ENCODE measurements at regions not wholly inside any gene's neighbourhood (a gene's known extent, or its start where the extent isn't known, plus 50 kb on each side); places are given as distances from the start of the nearest gene placed in this dataset.

DNA sequence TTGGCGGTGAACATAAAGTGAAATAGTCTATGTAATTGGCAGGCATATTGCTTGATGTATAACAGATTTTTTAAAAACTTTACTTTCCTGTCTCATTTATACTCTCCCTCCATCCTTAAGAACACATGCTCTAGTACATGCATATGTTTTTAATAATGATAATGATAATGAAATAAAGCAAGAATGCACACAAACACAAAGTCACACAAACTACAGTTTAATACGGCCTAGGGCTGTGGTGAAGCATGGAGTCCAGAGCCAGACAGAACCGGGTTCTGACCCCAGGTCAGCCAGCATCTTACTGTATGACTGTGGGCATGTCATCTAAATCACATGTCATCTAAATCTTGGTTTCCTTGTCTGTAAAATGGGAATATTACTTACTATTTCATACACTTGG lies 324.9 kb upstream of the NFIA start:
- ChIA-PET CTCF (ENCODE audit: unreplicated experiment) (no interaction called here), POLR2A (no interaction called here)
- no peak for DNase-seq (ENCODE audit: low spot score)
- Histone ChIP-seq H3K4me1 (ENCODE audit: insufficient read depth, low read length, poor library complexity, severe bottlenecking) (no peaks in the 10 kb centered on the region), H3K9me2 (ENCODE audit: insufficient read depth, low read length) (no peaks in the 10 kb centered on the region), H2AFZ (ENCODE audit: low read length) (no peak overlapping the region), H3K79me2 (ENCODE audit: insufficient read depth, low read depth, low read length) (no peaks in the 10 kb centered on the region), H4K20me1 (ENCODE audit: insufficient read depth, low read length) (no peaks in the 10 kb centered on the region), H3K27ac (ENCODE audit: low read depth, low read length, poor library complexity, severe bottlenecking) (no peak overlapping the region), H3K4me3 (ENCODE audit: low read depth, low read length, poor library complexity, severe bottlenecking) (no peak overlapping the region), H3K36me3 (ENCODE audit: insufficient read depth, low read length) (no peaks in the 10 kb centered on the region), H3K9me3 (ENCODE audit: low read length) (no peaks in the 10 kb centered on the region), H3K4me2 (ENCODE audit: low read length) (no peak overlapping the region)
- TF ChIP-seq EZH2phosphoT487 (IDR thresholded peaks at IDR 0.05; ENCODE audit: borderline replicate concordance, low read depth, low read length), result no peak
- TF ChIP-seq, protein P1, sequence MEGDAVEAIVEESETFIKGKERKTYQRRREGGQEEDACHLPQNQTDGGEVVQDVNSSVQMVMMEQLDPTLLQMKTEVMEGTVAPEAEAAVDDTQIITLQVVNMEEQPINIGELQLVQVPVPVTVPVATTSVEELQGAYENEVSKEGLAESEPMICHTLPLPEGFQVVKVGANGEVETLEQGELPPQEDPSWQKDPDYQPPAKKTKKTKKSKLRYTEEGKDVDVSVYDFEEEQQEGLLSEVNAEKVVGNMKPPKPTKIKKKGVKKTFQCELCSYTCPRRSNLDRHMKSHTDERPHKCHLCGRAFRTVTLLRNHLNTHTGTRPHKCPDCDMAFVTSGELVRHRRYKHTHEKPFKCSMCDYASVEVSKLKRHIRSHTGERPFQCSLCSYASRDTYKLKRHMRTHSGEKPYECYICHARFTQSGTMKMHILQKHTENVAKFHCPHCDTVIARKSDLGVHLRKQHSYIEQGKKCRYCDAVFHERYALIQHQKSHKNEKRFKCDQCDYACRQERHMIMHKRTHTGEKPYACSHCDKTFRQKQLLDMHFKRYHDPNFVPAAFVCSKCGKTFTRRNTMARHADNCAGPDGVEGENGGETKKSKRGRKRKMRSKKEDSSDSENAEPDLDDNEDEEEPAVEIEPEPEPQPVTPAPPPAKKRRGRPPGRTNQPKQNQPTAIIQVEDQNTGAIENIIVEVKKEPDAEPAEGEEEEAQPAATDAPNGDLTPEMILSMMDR (conservative IDR thresholded peaks at IDR 0.05; ENCODE audit: low read length), result no peak
- no TSS peak for BruUV-seq (replicated peaks)
- intact Hi-C loops (cut with micrococcal nuclease; ENCODE audit: unreplicated experiment), result no loop called here

DNA sequence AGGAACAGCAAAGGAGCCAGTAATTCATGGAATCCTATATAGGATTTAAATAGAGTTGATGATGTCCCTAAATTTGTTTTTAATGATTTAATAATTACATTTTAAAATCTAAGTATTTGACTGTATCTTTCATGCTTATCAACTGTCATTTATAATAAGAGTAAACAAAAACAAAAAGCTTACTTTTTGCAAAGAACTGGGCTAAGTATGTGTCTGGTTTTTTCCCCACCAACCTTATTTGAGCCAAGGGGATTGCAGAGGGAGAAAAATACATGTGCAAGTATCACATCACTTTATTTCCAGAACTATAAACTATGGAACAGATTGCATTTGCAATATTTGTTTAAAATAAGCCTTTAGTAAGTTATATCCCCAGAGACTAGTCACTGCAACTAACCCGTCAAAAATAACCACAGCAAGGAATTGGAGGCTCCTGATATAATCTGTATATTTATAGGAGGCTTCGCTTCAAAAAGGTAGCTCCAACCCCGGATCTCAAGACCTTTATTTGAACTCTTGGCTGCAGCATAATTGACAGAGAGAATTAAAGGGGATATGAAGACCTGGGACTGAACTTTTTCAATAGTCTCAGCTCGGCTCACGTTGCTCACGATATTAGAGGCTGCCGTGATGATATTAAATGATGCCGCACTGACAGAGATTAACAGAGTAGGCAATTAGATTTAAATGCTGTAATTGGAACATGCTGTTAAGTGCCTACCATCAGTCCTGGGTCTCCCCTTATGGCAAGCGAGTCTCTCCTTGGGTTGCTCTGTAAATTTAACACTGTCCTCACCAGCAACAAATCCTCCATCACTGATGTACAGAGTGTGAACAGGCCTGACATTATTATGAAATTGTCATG lies 329.1 kb upstream of the NFIA start:
- CTCF ChIA-PET (ENCODE audit: unreplicated experiment), result no interaction called here
- no peak overlapping the region for H3K27ac ChIP-seq (ENCODE audit: low read depth, low read length, poor library complexity, severe bottlenecking)
- H3K9me3 ChIP-seq (ENCODE audit: low read length), result no peaks in the 10 kb centered on the region
- no TSS peak for BruUV-seq (replicated peaks)
- no peaks in the 10 kb centered on the region for H4K20me1 ChIP-seq (ENCODE audit: insufficient read depth, low read length)
- TF ChIP-seq EZH2phosphoT487 (IDR thresholded peaks at IDR 0.05; ENCODE audit: borderline replicate concordance, low read depth, low read length), result no peak
- TF ChIP-seq, protein P1 (conservative IDR thresholded peaks at IDR 0.05; ENCODE audit: low read length), result no peak
- H3K4me2 ChIP-seq (ENCODE audit: low read length), result no peak overlapping the region
- POLR2A ChIA-PET, result no interaction called here
- no peaks in the 10 kb centered on the region for H3K36me3 ChIP-seq (ENCODE audit: insufficient read depth, low read length)
- no peaks in the 10 kb centered on the region for H3K4me1 ChIP-seq (ENCODE audit: insufficient read depth, low read length, poor library complexity, severe bottlenecking)
- no peaks in the 10 kb centered on the region for H3K79me2 ChIP-seq (ENCODE audit: insufficient read depth, low read depth, low read length)
- no peak overlapping the region for H2AFZ ChIP-seq (ENCODE audit: low read length)
- H3K4me3 ChIP-seq (ENCODE audit: low read depth, low read length, poor library complexity, severe bottlenecking), result no peak overlapping the region
- DNase-seq (ENCODE audit: low spot score), result no peak
- intact Hi-C loops (cut with micrococcal nuclease; ENCODE audit: unreplicated experiment), result no loop called here
- H3K9me2 ChIP-seq (ENCODE audit: insufficient read depth, low read length), result no peaks in the 10 kb centered on the region

DNA sequence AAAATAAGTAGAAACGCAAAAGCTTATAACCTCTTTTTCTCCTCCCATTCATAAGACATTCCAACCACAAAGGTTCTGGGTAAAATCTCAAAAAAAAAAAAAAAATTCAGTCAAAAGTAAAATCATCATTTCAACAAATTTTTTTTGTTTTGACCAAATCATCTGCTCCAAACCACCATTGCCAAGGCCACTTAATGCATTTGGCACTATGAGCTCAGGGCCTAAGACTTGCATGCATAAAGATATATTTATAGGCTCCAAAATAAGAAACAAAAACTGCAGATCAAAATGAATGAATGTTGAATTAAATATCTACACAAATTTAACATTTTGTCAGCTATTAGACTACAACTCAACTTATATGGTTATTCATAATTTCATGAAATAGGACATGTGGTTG lies 331.1 kb upstream of the NFIA start:
- H3K4me1 ChIP-seq (ENCODE audit: insufficient read depth, low read length, poor library complexity, severe bottlenecking), result no peaks in the 10 kb centered on the region
- H3K4me3 ChIP-seq (ENCODE audit: low read depth, low read length, poor library complexity, severe bottlenecking), result no peak overlapping the region
- no peak for DNase-seq (ENCODE audit: low spot score)
- H2AFZ ChIP-seq (ENCODE audit: low read length), result no peak overlapping the region
- BruUV-seq (replicated peaks), result no TSS peak
- no peak for TF ChIP-seq EZH2phosphoT487 (IDR thresholded peaks at IDR 0.05; ENCODE audit: borderline replicate concordance, low read depth, low read length)
- TF ChIP-seq, protein P1 (conservative IDR thresholded peaks at IDR 0.05; ENCODE audit: low read length), result no peak
- H3K79me2 ChIP-seq (ENCODE audit: insufficient read depth, low read depth, low read length), result no peaks in the 10 kb centered on the region
- H4K20me1 ChIP-seq (ENCODE audit: insufficient read depth, low read length), result no peaks in the 10 kb centered on the region
- H3K36me3 ChIP-seq (ENCODE audit: insufficient read depth, low read length), result no peaks in the 10 kb centered on the region
- no peak overlapping the region for H3K4me2 ChIP-seq (ENCODE audit: low read length)
- intact Hi-C loops (cut with micrococcal nuclease; ENCODE audit: unreplicated experiment), result no loop called here
- no peak overlapping the region for H3K27ac ChIP-seq (ENCODE audit: low read depth, low read length, poor library complexity, severe bottlenecking)
- no peaks in the 10 kb centered on the region for H3K9me3 ChIP-seq (ENCODE audit: low read length)
- H3K9me2 ChIP-seq (ENCODE audit: insufficient read depth, low read length), result no peaks in the 10 kb centered on the region
- ChIA-PET CTCF (ENCODE audit: unreplicated experiment) (no interaction called here), POLR2A (interaction anchor here (0.7 kb wide), 2 partner anchors 118 to 531 kb away, joined by 3 read pairs; no protein-coding TSS in a partner anchor)

All from OCI-LY7 (cell line).